Rectal smooth muscle tissue (tissue), 1 donor: ENCODE measurements at regions not wholly inside any gene's neighbourhood (a gene's known extent, or its start where the extent isn't known, plus 50 kb on each side); places are given as distances from the start of the nearest gene placed in this dataset.

ENCODE experiments used
- H3K27ac ChIP-seq: one replicate; pipeline ENCODE4 v1.7.0; 2013; ENCODE audit warnings: low read depth, low read length, inconsistent platforms
- H3K27me3 ChIP-seq: one replicate; pipeline ENCODE4 v1.7.0; 2013; ENCODE audit warnings: low read length; ENCODE audit not compliant: control insufficient read depth, insufficient read depth
- H3K36me3 ChIP-seq: one replicate; pipeline ENCODE4 v1.7.0; 2013; ENCODE audit warnings: low read length; ENCODE audit not compliant: control insufficient read depth, insufficient read depth
- H3K4me1 ChIP-seq: one replicate; pipeline ENCODE4 v1.7.0; 2013; ENCODE audit warnings: low read length; ENCODE audit not compliant: control insufficient read depth, insufficient read depth
- H3K4me3 ChIP-seq: one replicate; pipeline ENCODE4 v1.7.0; 2013; ENCODE audit warnings: low read length
- H3K9ac ChIP-seq: one replicate; pipeline ENCODE4 v1.7.0; 2013; ENCODE audit warnings: low read length

DNA sequence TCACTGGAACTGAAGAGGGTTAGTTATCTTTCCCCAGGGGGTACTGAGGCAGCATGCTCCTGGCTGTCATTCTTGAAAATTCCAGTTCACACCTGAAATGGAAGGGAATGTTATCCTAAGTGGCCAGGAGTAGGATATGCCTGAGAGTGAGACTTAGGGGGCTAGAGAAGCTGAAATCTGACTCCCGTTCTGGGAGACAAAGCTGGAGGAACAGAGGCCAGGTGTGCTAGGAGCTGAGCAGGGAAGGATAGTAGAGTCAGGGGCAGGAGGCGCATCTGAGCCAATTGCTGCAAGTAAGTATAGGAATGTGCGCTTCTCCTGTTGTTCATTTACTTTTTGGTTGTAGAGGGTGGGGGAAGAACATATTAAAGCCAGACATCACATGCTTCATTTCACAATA, 58.1 kb upstream of the KIAA1217 start:
- Histone ChIP-seq H3K9ac (no peak overlapping the region), H3K27me3 (no peaks in the 10 kb centered on the region), H3K27ac (no peak overlapping the region), H3K36me3 (no peaks in the 10 kb centered on the region), H3K4me3 (no peak overlapping the region), H3K4me1 (no peaks in the 10 kb centered on the region)

DNA sequence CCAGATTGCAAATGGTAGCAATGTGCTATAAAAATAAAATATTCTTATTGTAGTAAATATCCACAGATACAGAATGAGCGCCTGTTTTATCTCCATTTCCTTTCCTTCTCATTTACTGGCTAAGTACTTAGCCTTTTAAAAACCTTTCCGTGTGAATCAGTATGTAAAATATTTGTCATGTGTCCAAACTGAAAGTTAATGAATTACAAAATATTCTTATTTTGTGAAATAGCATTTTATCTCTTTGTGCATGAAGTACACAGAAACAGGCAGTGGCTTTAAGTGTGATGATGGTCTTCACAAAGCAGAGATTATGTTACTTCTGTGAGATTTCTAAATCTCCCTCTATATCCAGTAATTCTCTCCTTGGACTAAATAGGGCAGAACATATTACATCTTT, 56.7 kb upstream of the KIAA1217 start:
- no peaks in the 10 kb centered on the region for H3K36me3 ChIP-seq
- H3K27me3 ChIP-seq = no peaks in the 10 kb centered on the region
- H3K9ac ChIP-seq = no peak overlapping the region
- no peaks in the 10 kb centered on the region for H3K4me1 ChIP-seq
- no peak overlapping the region for H3K4me3 ChIP-seq
- H3K27ac ChIP-seq = no peak overlapping the region

DNA sequence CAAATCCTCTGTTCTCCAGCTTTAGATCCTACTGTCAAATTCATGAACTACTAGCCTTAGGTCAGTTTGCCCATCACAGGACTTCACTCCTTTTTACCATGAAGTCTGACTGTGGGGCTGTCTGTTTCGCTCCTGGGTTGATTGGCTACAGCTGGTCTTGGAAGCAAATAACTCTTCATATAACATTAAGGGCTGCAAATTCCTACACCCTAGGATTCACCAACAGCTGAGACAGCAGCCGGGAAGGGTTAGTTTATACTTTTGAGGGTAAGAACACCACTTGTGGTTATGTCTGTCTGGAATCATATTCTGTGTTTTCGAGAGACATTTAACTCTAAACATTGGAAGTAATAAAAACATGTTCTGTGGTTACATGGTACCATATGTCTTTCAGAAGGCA, 55.9 kb upstream of the KIAA1217 start:
- Histone ChIP-seq H3K4me3 (no peak overlapping the region), H3K9ac (no peak overlapping the region), H3K27me3 (no peaks in the 10 kb centered on the region), H3K4me1 (no peaks in the 10 kb centered on the region), H3K27ac (no peak overlapping the region), H3K36me3 (no peaks in the 10 kb centered on the region)

DNA sequence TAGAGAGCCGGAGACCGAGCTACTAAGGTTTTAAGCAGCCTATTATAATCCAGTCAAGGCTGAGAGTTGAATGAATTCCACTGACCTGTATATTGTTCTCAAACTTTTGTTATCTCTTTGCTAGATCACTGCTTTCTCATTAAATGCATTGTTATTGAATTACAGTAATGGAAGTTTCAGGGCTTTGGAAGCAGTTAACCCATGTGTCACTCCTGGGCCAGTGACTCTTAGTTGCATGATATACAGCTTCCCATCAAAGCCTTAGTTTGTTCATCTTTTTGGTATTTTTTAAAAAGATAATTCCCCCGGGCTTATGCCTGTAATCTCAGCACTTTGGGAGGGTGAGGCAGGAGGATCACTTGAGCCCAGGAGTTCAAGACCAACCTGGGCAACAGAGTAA, 55.4 kb upstream of the KIAA1217 start:
- Histone ChIP-seq H3K27ac (no peak overlapping the region), H3K4me3 (no peak overlapping the region), H3K36me3 (no peaks in the 10 kb centered on the region), H3K4me1 (no peaks in the 10 kb centered on the region), H3K27me3 (no peaks in the 10 kb centered on the region), H3K9ac (no peak overlapping the region)

DNA sequence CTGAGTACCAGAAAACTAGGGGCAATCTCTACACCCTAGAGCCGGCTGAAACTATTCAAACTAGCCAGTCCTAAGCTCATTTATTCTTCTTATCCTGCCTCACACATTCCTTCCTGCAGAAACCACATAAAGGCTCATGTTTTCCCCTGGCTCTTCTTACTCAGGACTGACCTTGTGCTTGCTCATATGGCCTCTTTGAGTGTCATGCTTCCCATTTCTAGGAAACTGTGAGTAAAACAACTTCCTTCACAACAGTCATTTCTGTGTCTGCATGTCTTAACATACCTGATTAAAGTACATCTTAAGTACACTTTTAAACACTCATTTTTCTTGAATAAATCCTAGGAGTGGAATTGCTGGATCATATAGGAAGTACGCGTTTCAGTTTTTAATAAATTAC, 52.3 kb upstream of the KIAA1217 start:
- Histone ChIP-seq H3K27ac (no peak overlapping the region), H3K27me3 (no peaks in the 10 kb centered on the region), H3K4me3 (no peak overlapping the region), H3K9ac (no peak overlapping the region), H3K4me1 (no peaks in the 10 kb centered on the region), H3K36me3 (no peaks in the 10 kb centered on the region)

DNA sequence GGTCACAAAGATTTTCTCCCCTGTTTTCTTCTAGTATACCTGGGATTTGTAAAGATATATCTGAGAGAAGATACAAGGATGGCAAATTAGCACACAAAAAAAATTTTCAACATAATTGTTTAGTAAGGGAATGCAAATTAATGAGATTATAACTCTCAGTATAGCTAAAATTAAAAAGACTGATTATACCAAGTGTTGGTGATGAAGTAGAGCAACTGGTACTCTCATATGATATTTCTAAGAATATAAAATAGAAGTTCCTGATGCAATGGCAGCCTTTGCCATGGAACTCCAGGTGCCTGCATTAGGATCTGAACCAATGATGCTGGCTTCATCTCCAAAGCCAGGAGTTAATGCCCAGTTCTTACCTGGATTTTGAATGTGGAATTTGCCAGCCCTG, 51.4 kb upstream of the KIAA1217 start:
- H3K9ac ChIP-seq = no peak overlapping the region
- H3K27ac ChIP-seq = no peak overlapping the region
- no peak overlapping the region for H3K4me3 ChIP-seq
- H3K4me1 ChIP-seq = no peaks in the 10 kb centered on the region
- H3K36me3 ChIP-seq = no peaks in the 10 kb centered on the region
- no peaks in the 10 kb centered on the region for H3K27me3 ChIP-seq
